WTC11 (cell line): ENCODE measurements at regions not wholly inside any gene's neighbourhood (a gene's known extent, or its start where the extent isn't known, plus 50 kb on each side); places are given as distances from the start of the nearest gene placed in this dataset.

ENCODE experiments used
- ATAC-seq: fragments of 200-7000 bp; cut with Tn5 transposase; 2 replicates; pipeline ENCODE4 v1.10.0; 2021; ENCODE audit warnings: mild to moderate bottlenecking, moderate library complexity
- CTCF ChIA-PET: fragments of 300-600 bp; sonication (Branson Sonifier 250); formaldehyde crosslinking; loops from one replicate; lab custom pipeline; 2021; ENCODE audit warnings: antibody characterized with exemption; lab: Charles Lee
- POLR2A ChIA-PET: fragments of 350-600 bp; sonication (Branson Sonifier 250); formaldehyde crosslinking; loops from one replicate; lab custom pipeline; 2021; ENCODE audit warnings: antibody characterized with exemption; lab: Charles Lee
- DNase-seq: peaks from one replicate; pipeline ENCODE4 v3.0.0; 2021; ENCODE audit warnings: low spot score
- H3K27ac Mint-ChIP-seq: 2 replicates; pipeline ENCODE4 v1.8.0; 2021; ENCODE audit warnings: mixed read lengths
- H3K27me3 Mint-ChIP-seq: 2 replicates; pipeline ENCODE4 v1.8.0; 2021; ENCODE audit warnings: low read depth, mild to moderate bottlenecking, moderate library complexity, mixed read lengths
- H3K36me3 Mint-ChIP-seq: 2 replicates; pipeline ENCODE4 v1.8.0; 2021; ENCODE audit warnings: mixed read lengths
- H3K4me1 Mint-ChIP-seq: 2 replicates; pipeline ENCODE4 v1.8.0; 2022; ENCODE audit warnings: mixed read lengths
- H3K4me3 Mint-ChIP-seq: 2 replicates; pipeline ENCODE4 v1.8.0; 2021; ENCODE audit warnings: mild to moderate bottlenecking, moderate library complexity, mixed read lengths
- H3K9me3 Mint-ChIP-seq: 2 replicates; pipeline ENCODE4 v1.8.0; 2021; ENCODE audit warnings: mixed read lengths
- AR ChIP-seq: fragments of 250-450 bp; sonication (Bioruptor Pico); IDR thresholded peaks from 2 replicates; pipeline ENCODE4 v1.9.0; 2021; ENCODE audit warnings: mild to moderate bottlenecking
- CBFB ChIP-seq: sonication (generic); formaldehyde crosslinking; IDR thresholded peaks from 2 replicates; pipeline ENCODE4 v1.8.1; 2022; ENCODE audit warnings: mild to moderate bottlenecking, low read depth, missing genetic modification reagents
- E2F1 ChIP-seq: sonication (generic); formaldehyde crosslinking; IDR thresholded peaks from 2 replicates; pipeline ENCODE4 v1.8.0; 2022; ENCODE audit warnings: mild to moderate bottlenecking, missing genetic modification reagents
- EMX1 ChIP-seq: fragments of 250-450 bp; sonication (Bioruptor Pico); IDR thresholded peaks from 2 replicates; pipeline ENCODE4 v1.8.0; 2021; ENCODE audit warnings: mild to moderate bottlenecking
- ERG ChIP-seq: fragments of 250-450 bp; sonication (Bioruptor Pico); IDR thresholded peaks from 2 replicates; pipeline ENCODE4 v1.8.0; 2021; ENCODE audit warnings: mild to moderate bottlenecking
- GRHL2 ChIP-seq: fragments of 250-450 bp; sonication (Bioruptor Pico); IDR thresholded peaks from 2 replicates; pipeline ENCODE4 v1.8.0; 2022; ENCODE audit warnings: mild to moderate bottlenecking, moderate library complexity; ENCODE audit not compliant: insufficient replicate concordance, severe bottlenecking
- MAX ChIP-seq: sonication (generic); formaldehyde crosslinking; IDR thresholded peaks from 2 replicates; pipeline ENCODE4 v1.8.0; 2022; ENCODE audit warnings: mild to moderate bottlenecking, missing genetic modification reagents
- PRDM15 ChIP-seq: sonication (generic); formaldehyde crosslinking; IDR thresholded peaks from 2 replicates; pipeline ENCODE4 v1.8.0; 2022; ENCODE audit warnings: missing genetic modification reagents
- PRRX2 ChIP-seq: fragments of 250-450 bp; sonication (Bioruptor Pico); IDR thresholded peaks from 2 replicates; pipeline ENCODE4 v1.8.0; 2021; ENCODE audit warnings: mild to moderate bottlenecking
- SP1 ChIP-seq: sonication (generic); formaldehyde crosslinking; conservative IDR thresholded peaks from 2 replicates; pipeline ENCODE4 v1.8.1; 2022; ENCODE audit warnings: missing genetic modification reagents
- TEAD1 ChIP-seq: sonication (generic); formaldehyde crosslinking; IDR thresholded peaks from 2 replicates; pipeline ENCODE4 v1.8.0; 2022; ENCODE audit warnings: mild to moderate bottlenecking, missing genetic modification reagents
- TEAD4 ChIP-seq: sonication (generic); formaldehyde crosslinking; IDR thresholded peaks from 2 replicates; pipeline ENCODE4 v1.8.0; 2022; ENCODE audit warnings: mild to moderate bottlenecking, missing genetic modification reagents
- USF1 ChIP-seq: sonication (generic); formaldehyde crosslinking; IDR thresholded peaks from 2 replicates; pipeline ENCODE4 v1.8.0; 2022; ENCODE audit warnings: mild to moderate bottlenecking, missing genetic modification reagents
- USF2 ChIP-seq: sonication (generic); formaldehyde crosslinking; IDR thresholded peaks from 2 replicates; pipeline ENCODE4 v1.8.1; 2023; ENCODE audit warnings: mild to moderate bottlenecking, missing genetic modification reagents, moderate library complexity
- ZMAT4 ChIP-seq: fragments of 250-450 bp; sonication (Bioruptor Pico); IDR thresholded peaks from 2 replicates; pipeline ENCODE4 v1.9.0; 2021; ENCODE audit warnings: mild to moderate bottlenecking
- ZNF121 ChIP-seq: sonication (generic); formaldehyde crosslinking; IDR thresholded peaks from 2 replicates; pipeline ENCODE4 v1.8.0; 2023; ENCODE audit warnings: missing genetic modification reagents
- ZNF138 ChIP-seq: sonication (generic); formaldehyde crosslinking; conservative IDR thresholded peaks from 2 replicates; pipeline ENCODE4 v1.8.1; 2022; ENCODE audit warnings: mild to moderate bottlenecking, moderate library complexity, missing genetic modification reagents
- ZNF281 ChIP-seq: sonication (generic); formaldehyde crosslinking; IDR thresholded peaks from 2 replicates; pipeline ENCODE4 v1.8.0; 2023; ENCODE audit warnings: mild to moderate bottlenecking, missing genetic modification reagents
- ZNF416 ChIP-seq: fragments of 250-450 bp; sonication (Bioruptor Pico); IDR thresholded peaks from 2 replicates; pipeline ENCODE4 v1.9.0; 2021; ENCODE audit warnings: mild to moderate bottlenecking, inconsistent platforms

- TF ChIP-seq MAX (CRISPR knock-in tag) (no peak), SP1 (CRISPR knock-in tag) (no peak), TEAD1 (CRISPR knock-in tag) (no peak), EMX1 (no peak), ZNF121 (CRISPR knock-in tag) (no peak), PRRX2 (CRISPR knock-in tag) (no peak)
Measured at GRCh38 chr16:54783226-54783625, 147.4 kb upstream of the IRX5 start (continued).

GRCh38 chr16:54780266-54780665, 150.4 kb upstream of the IRX5 start:
- DNase-seq (no peak), ATAC-seq (no peak)
- Mint-ChIP-seq H3K36me3 (peaks cover under 1% of the 10 kb centered on the region; the same call in 1 of the 2 replicates), H3K27ac (no peak overlapping the region), H3K27me3 (no peaks in the 10 kb centered on the region), H3K4me1 (no peaks in the 10 kb centered on the region), H3K9me3 (peaks cover 7% of the 10 kb centered on the region), H3K4me3 (no peak overlapping the region)
- CTCF ChIA-PET: no interaction called here
- TF ChIP-seq ZNF138 (no peak), AR (CRISPR knock-in tag) (no peak), USF1 (no peak), USF2 (CRISPR knock-in tag) (no peak), ZNF281 (no peak), ZMAT4 (CRISPR knock-in tag) (no peak), ERG (CRISPR knock-in tag) (no peak)
- POLR2A ChIA-PET: no interaction called here

GRCh38 chr16:54779549-54779948, 151.1 kb upstream of the IRX5 start:
- no peaks in the 10 kb centered on the region for H3K4me1 Mint-ChIP-seq
- H3K9me3 Mint-ChIP-seq: 0 out of 2 replicates have a peak, but pooled peaks cover 3% of the 10 kb centered on the region
- no peak overlapping the region for H3K27ac Mint-ChIP-seq
- POLR2A ChIA-PET: no interaction called here
- ATAC-seq: no peak
- H3K36me3 Mint-ChIP-seq: no peaks in the 10 kb centered on the region
- CTCF ChIA-PET: no interaction called here
- no peak overlapping the region for H3K4me3 Mint-ChIP-seq
- H3K27me3 Mint-ChIP-seq: no peaks in the 10 kb centered on the region
- no peak for DNase-seq
- TF ChIP-seq E2F1 (CRISPR knock-in tag) (no peak), PRDM15 (CRISPR knock-in tag) (no peak), ZNF416 (CRISPR knock-in tag) (no peak), CBFB (no peak), GRHL2 (CRISPR knock-in tag) (no peak), TEAD4 (CRISPR knock-in tag) (no peak), TEAD1 (CRISPR knock-in tag) (no peak), ZNF121 (CRISPR knock-in tag) (no peak)
